ENCODE measurements at regions not wholly inside any gene's neighbourhood (a gene's known extent, or its start where the extent isn't known, plus 50 kb on each side); places are given as distances from the start of the nearest gene placed in this dataset.

DNA sequence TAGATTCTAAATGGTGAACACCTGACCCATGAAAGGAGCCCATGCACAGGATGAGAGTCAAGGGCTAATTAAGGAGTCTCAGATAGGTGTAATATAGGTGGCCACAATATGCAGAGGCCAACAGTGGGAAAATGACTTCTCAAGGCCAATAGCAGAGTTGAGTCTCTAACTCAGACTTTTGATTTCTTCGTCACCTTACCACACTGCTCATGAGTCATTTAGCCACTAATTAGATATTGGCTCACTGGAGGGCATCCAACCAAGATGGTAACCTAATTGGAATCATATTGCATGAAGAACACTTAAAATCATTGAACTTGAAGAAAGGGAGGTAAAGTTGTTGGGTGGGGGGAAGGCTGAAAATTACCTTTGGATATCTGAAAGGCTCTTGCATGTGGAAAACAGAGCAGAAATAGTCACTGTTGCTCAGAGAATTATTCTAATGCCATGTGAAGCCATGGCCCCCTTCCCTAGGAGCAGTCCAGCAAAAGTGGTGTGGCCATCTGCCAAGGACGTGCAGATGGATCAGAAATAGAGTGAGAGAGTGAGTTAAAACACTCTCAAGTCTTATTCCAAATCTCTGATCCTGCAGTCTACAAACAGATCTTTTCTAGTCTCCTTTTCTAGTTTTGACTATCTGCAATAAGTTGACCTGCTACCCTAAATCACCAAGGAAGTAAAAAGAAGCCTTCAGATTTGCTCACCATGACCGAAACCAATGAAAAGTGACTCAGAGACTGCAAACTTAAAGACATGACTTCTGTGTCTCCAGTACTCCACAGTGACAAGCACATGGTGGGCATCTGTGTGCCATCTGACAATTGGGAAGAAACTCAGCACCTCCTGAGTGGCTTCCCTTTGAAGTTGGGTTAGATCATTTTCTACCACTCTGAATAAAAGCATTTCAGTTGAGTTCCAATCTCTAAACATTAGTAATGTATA lies 93.9 kb upstream of the C1QTNF7 start:
- TF ChIP-seq, protein P1, sequence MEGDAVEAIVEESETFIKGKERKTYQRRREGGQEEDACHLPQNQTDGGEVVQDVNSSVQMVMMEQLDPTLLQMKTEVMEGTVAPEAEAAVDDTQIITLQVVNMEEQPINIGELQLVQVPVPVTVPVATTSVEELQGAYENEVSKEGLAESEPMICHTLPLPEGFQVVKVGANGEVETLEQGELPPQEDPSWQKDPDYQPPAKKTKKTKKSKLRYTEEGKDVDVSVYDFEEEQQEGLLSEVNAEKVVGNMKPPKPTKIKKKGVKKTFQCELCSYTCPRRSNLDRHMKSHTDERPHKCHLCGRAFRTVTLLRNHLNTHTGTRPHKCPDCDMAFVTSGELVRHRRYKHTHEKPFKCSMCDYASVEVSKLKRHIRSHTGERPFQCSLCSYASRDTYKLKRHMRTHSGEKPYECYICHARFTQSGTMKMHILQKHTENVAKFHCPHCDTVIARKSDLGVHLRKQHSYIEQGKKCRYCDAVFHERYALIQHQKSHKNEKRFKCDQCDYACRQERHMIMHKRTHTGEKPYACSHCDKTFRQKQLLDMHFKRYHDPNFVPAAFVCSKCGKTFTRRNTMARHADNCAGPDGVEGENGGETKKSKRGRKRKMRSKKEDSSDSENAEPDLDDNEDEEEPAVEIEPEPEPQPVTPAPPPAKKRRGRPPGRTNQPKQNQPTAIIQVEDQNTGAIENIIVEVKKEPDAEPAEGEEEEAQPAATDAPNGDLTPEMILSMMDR (IDR thresholded peaks at IDR 0.05): no peak
- TF ChIP-seq POLR2A (IDR thresholded peaks at IDR 0.05): no peak
